Liver (tissue), 8 donors: ENCODE measurements at regions not wholly inside any gene's neighbourhood (a gene's known extent, or its start where the extent isn't known, plus 50 kb on each side); places are given as distances from the start of the nearest gene placed in this dataset.

Experiments used
- DNase-seq: peaks from one replicate; pipeline ENCODE4 v3.0.0-alpha.2; 2017; ENCODE audit warnings: low spot score
- H3K27ac ChIP-seq, 2 donors: one replicate each; pipeline ENCODE4 v1.7.0; 2013; ENCODE audit warnings: inconsistent platforms in 2 of 2, low read length in 2 of 2, control low read depth in 1 of 2, low read depth in 1 of 2, mild to moderate bottlenecking in 1 of 2
- H3K27me3 ChIP-seq, 4 donors: one replicate each; pipeline versions ENCODE4 v1.6.1 to v1.7.0; 2013; ENCODE audit warnings: low read length in 3 of 4, inconsistent platforms in 1 of 4, mild to moderate bottlenecking in 1 of 4, moderate library complexity in 1 of 4; ENCODE audit not compliant: control insufficient read depth in 4 of 4, insufficient read depth in 4 of 4
- H3K36me3 ChIP-seq, 4 donors: one replicate each; pipeline versions ENCODE4 v1.6.1 to v1.7.0; 2013; ENCODE audit warnings: low read length in 3 of 4, mild to moderate bottlenecking in 3 of 4, low read depth in 1 of 4, moderate library complexity in 1 of 4; ENCODE audit not compliant: control insufficient read depth in 4 of 4, insufficient read depth in 3 of 4
- H3K4me1 ChIP-seq, 4 donors: one replicate each; pipeline versions ENCODE4 v1.6.1 to v1.7.0; 2013; ENCODE audit warnings: low read length in 3 of 4, mild to moderate bottlenecking in 3 of 4, moderate library complexity in 1 of 4; ENCODE audit not compliant: control insufficient read depth in 4 of 4, insufficient read depth in 4 of 4
- H3K4me3 ChIP-seq, 3 donors: one replicate each; pipeline versions ENCODE4 v1.6.1 to v1.7.0; 2013; ENCODE audit warnings: low read length in 3 of 3, control low read depth in 1 of 3, low read depth in 1 of 3, mild to moderate bottlenecking in 1 of 3
- H3K9ac ChIP-seq, 2 donors: one replicate each; pipeline ENCODE4 v1.7.0; 2013; ENCODE audit warnings: low read length in 2 of 2, mild to moderate bottlenecking in 2 of 2, moderate library complexity in 2 of 2, control low read depth in 1 of 2, low read depth in 1 of 2
- H3K9me3 ChIP-seq, 4 donors: one replicate each; pipeline versions ENCODE4 v1.6.1 to v1.7.0; 2013; ENCODE audit warnings: low read length in 3 of 4; ENCODE audit not compliant: control insufficient read depth in 4 of 4
- ATF3 ChIP-seq: IDR thresholded peaks from 2 replicates; pipeline ENCODE4 v1.6.1; 2016; ENCODE audit warnings: antibody characterized with exemption
- CTCF ChIP-seq: fragments of 150-350 bp; IDR thresholded peaks from 2 replicates; pipeline ENCODE4 v1.5.1; 2017; ENCODE audit warnings: improper control_type of control experiment, low read depth, low read length; ENCODE audit not compliant: missing input control
- EGR1 ChIP-seq, 2 donors: IDR thresholded peaks; 2 replicates each; pipeline ENCODE4 v1.6.1; 2016 to 2018; ENCODE audit warnings: antibody characterized with exemption in 2 of 2, low read depth in 2 of 2
- FOXA1 ChIP-seq: IDR thresholded peaks from 2 replicates; pipeline ENCODE4 v1.6.1; 2016; ENCODE audit warnings: antibody characterized with exemption
- FOXA2 ChIP-seq: IDR thresholded peaks from 2 replicates; pipeline ENCODE4 v1.6.1; 2016; ENCODE audit warnings: antibody characterized with exemption
- GABPA ChIP-seq, 2 donors: IDR thresholded peaks in 1 of 2; conservative IDR thresholded peaks in 1 of 2; 2 replicates each; pipeline ENCODE4 v1.6.1; 2016; ENCODE audit warnings: antibody characterized with exemption in 2 of 2, mild to moderate bottlenecking in 1 of 2, moderate library complexity in 1 of 2
- HNF4A ChIP-seq, 2 donors: conservative IDR thresholded peaks; 2 replicates each; pipeline ENCODE4 v1.6.1; 2016; ENCODE audit warnings: antibody characterized with exemption in 2 of 2, mild to moderate bottlenecking in 2 of 2
- HNF4G ChIP-seq: IDR thresholded peaks from 2 replicates; pipeline ENCODE4 v1.6.1; 2016; ENCODE audit warnings: antibody characterized with exemption
- JUND ChIP-seq, 2 donors: IDR thresholded peaks; 2 replicates each; pipeline ENCODE4 v1.6.1; 2016; ENCODE audit warnings: antibody characterized with exemption in 2 of 2
- MAX ChIP-seq: IDR thresholded peaks from 2 replicates; pipeline ENCODE4 v1.6.1; 2016; ENCODE audit warnings: antibody characterized with exemption
- RAD21 ChIP-seq, 2 donors: IDR thresholded peaks; 2 replicates each; pipeline ENCODE4 v1.6.1; 2016; ENCODE audit warnings: antibody characterized with exemption in 2 of 2, mild to moderate bottlenecking in 2 of 2
- REST ChIP-seq: IDR thresholded peaks from 2 replicates; pipeline ENCODE4 v1.6.1; 2016; ENCODE audit warnings: antibody characterized with exemption, mild to moderate bottlenecking
- RXRA ChIP-seq, 2 donors: IDR thresholded peaks; 2 replicates each; pipeline ENCODE4 v1.6.1; 2017 to 2018; ENCODE audit warnings: antibody characterized with exemption in 2 of 2, mild to moderate bottlenecking in 1 of 2
- SP1 ChIP-seq: IDR thresholded peaks from 2 replicates; pipeline ENCODE4 v1.6.1; 2018; ENCODE audit warnings: antibody characterized with exemption, mild to moderate bottlenecking
- TAF1 ChIP-seq: conservative IDR thresholded peaks from 2 replicates; pipeline ENCODE4 v1.6.1; 2016; ENCODE audit warnings: antibody characterized with exemption, mild to moderate bottlenecking
- YY1 ChIP-seq: IDR thresholded peaks from 2 replicates; pipeline ENCODE4 v1.6.1; 2016; ENCODE audit warnings: antibody characterized with exemption, mild to moderate bottlenecking
- ZBTB33 ChIP-seq: IDR thresholded peaks from 2 replicates; pipeline ENCODE4 v1.6.1; 2016; ENCODE audit warnings: antibody characterized with exemption
- WGBS: extraction: QIAGEN DNeasy Blood & Tissue Kit; methylation state at CpG from one replicate; pipeline ENCODE4 v1.1.7; 2013; 5-methylcytosine and 5-hydroxymethylcytosine counted together
- donor health status: healthy.
- donor health status: healthy.
- donor health status: healthy.
- donor health status: healthy.
- donor health status: healthy.

- TF ChIP-seq YY1 (no peak), ZBTB33 (no peak)
These were observed 159.3 kb upstream of the TMEM196 start (continued) for GRCh38 chr7:19932549-19933249.

- no peaks in the 10 kb centered on the region for H3K36me3 ChIP-seq
- no peak overlapping the region for H3K27ac ChIP-seq
- no peaks in the 10 kb centered on the region for H3K9me3 ChIP-seq
- no peak for TF ChIP-seq HNF4G
- TF ChIP-seq YY1, result no peak
- no peak for TF ChIP-seq ZBTB33
- TF ChIP-seq RXRA (IDR thresholded peaks at IDR 0.05), result no peak
- TF ChIP-seq ATF3, result no peak
- TF ChIP-seq HNF4A (conservative IDR thresholded peaks at IDR 0.05), result no peak
- TF ChIP-seq JUND (IDR thresholded peaks at IDR 0.05), result no peak
- TF ChIP-seq RAD21 (IDR thresholded peaks at IDR 0.05), result no peak
- TF ChIP-seq SP1, result no peak
- TF ChIP-seq MAX, result no peak
- no peak for TF ChIP-seq FOXA2
- no peak for TF ChIP-seq REST
- TF ChIP-seq FOXA1, result no peak
- TF ChIP-seq CTCF, result no peak
- no peak for TF ChIP-seq EGR1 (IDR thresholded peaks at IDR 0.05; ENCODE audit: low read depth in 2 of 2)
- no peak for TF ChIP-seq TAF1
- no peak for TF ChIP-seq GABPA (IDR thresholded peaks at IDR 0.05 in 1 of 2, conservative IDR thresholded peaks at IDR 0.05 in 1 of 2)
- no peak overlapping the region for H3K4me3 ChIP-seq
- H3K9ac ChIP-seq, result no peak overlapping the region
- H3K27me3 ChIP-seq, result no peaks in the 10 kb centered on the region
- DNase-seq, result no peak
- 38% methylated on average over 2 of the region's 2 CpGs for WGBS
- no peaks in the 10 kb centered on the region for H3K4me1 ChIP-seq
These were observed 157.4 kb upstream of the TMEM196 start for GRCh38 chr7:19930851-19931250.
